GM18499 (cell line): ENCODE measurements at regions not wholly inside any gene's neighbourhood (a gene's known extent, or its start where the extent isn't known, plus 50 kb on each side); places are given as distances from the start of the nearest gene placed in this dataset.
A peak's percentile ranks its signal among the peaks of the same experiment; 100 is the strongest.

Source experiments
- ATAC-seq: cut with Tn5 transposase; IDR thresholded peaks from one replicate; pipeline ENCODE4 v1.9.1; 2021; ENCODE audit warnings: moderate number of reproducible peaks; ENCODE audit not compliant: insufficient read depth, unreplicated experiment

GRCh38 chr3:148329481-148330235, 368.0 kb upstream of the AGTR1 start:
- ATAC-seq = no peak

DNA sequence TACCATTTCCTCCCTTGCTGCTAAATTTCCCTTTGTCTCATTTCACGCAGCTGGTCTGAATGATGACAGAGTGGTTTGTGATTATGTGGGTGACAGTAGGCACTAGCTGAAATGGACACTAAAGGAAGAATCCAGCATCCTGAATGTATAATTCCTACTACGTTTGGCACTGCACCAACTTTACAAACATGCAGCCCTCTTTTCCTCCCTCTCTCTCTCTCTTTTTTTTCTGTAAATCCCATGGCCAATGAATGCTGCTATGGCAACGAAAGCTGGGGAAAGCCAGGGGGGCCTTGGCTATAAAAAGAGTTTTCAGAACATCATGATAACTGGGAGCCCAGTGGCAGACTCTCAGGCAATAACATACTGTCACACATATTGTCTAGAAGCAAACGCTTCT, 367.2 kb upstream of the AGTR1 start:
- ATAC-seq = no peak

- no peak for ATAC-seq
Observed at GRCh38 chr3:148331081-148331846, 366.4 kb upstream of the AGTR1 start.

DNA sequence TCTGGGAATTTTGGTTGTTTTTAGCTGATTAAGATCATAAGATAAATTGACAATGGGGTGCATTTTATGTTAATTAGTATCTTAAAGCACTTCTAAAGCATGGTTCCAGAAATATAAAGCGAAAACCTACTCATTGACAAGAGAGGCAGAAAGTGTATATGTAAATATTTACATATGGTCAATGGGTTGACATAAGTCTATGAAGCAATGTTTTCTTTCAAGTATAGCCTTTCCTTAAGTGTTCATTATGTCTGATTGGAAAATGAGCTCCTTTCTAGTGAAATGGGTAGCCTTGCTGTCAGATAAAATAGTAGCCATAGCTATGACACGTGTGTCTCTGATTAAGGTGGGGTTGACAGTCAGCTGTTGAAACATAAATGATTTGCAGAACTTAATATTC, 365.2 kb upstream of the AGTR1 start:
- ATAC-seq = no peak

DNA sequence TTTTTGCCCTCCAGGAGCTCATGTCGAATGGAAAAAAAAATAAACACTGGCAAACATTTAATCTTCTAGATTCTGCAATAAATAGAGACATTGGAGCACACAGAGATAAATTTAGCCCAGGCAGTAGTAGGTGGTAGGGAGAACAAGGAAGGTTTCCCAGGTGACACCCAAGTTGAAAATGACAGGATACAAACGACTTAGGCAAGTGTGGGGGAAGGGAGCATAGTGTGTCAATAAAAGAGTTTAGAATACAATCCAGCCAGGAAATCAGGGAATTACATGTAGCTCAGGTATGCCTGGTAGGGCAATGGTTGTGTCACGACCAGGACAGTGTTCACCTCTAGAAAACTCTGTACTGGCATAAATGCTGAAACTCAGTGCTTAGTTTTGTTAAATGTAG, 364.6 kb upstream of the AGTR1 start:
- ATAC-seq = no peak

DNA sequence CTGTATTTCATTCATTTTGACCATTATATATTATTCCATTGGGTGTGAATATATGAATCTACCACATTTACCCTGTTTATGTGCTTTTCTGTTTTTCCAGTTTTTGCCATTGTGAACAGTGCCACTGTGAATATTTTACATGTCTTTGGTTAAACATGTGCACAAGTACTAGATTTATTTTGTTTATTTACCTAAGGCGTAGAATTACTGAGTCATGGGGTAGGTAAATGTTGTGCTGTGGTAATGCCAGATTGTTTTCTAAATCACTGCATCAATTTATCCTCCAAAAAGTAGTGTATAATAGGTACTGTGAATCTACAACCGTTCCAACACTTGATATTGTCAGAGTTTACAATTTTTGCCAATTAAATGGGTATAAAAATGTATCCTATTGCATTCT, 362.1 kb upstream of the AGTR1 start:
- no peak for ATAC-seq

- ATAC-seq = no peak
Observed at GRCh38 chr3:148343416-148343815, 354.3 kb upstream of the AGTR1 start.

GRCh38 chr3:148344521-148344920, 353.2 kb upstream of the AGTR1 start:
- ATAC-seq = no peak

GRCh38 chr3:148360051-148360450, 337.7 kb upstream of the AGTR1 start:
- ATAC-seq = no peak

DNA sequence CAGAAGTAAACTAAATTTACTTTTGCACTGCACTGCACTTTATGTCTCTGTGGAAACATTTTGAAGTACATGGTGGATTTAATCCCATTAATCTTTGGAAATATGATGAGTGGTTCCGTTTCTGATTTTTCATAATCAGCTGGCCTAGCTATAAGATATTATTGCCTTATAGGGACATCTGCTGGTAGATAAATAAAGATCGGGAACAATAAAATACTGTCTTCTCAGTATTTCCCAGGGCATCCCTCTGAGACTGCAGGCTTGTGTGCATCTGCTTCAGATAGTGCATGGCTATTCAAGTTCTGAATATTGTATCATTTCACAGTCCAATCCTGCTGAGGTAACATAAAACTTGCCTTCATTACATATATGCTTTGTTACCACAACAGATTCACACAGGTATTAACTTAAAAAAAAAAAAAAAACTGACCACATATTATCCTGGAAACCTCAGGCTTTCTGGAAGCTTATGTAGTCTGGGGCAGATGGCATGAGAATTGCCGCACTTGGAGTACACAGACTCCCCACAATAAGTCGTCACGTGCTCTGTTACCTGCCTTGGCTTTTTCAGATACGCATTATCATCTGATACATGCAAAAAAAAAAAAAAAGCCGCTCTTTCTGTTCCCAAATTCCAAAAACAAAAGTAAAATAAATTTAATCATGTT, 330.8 kb upstream of the AGTR1 start:
- no peak for ATAC-seq

DNA sequence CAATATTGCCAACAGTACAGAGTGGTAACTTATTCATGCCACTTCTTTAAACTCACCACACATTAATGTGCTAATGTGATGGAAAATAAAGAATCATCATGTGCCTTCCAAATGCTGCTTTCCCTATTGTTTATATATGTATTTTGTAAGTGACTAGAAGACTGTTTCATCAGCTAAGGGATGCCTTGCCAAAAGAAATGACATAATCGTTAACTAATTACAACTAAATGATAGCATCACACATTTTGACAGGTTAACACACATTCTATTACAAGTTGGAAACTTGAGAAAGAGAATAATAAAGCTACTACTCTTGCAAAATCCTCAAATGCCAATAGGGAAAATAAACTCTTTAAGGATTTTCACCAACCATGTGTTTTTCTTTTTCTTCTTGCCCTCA, 329.9 kb upstream of the AGTR1 start:
- no peak for ATAC-seq

GRCh38 chr3:148369381-148369780, 328.3 kb upstream of the AGTR1 start:
- no peak for ATAC-seq

- no peak for ATAC-seq
Observed at GRCh38 chr3:148372206-148372875, 325.4 kb upstream of the AGTR1 start.

DNA sequence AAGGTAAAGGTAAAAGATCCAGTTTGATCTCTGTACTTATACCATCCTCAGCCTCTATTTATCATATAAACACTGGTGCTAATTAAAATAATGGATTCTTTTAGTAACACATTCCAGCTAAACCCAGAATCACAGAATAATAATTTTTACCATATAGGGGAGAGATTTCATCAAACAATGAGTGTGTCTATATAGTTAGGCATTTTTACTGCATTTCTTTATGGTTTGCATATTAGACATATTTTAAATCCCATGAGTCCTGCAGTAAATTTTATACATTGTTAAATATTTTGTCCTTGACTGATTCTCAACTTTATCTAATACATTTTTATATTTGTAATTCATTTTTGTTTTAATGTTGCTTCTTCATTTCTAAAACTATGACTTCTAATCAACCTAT, 323.7 kb upstream of the AGTR1 start:
- ATAC-seq = no peak

GRCh38 chr3:148379763-148380382, 317.8 kb upstream of the AGTR1 start:
- peak; percentile 89 for ATAC-seq

DNA sequence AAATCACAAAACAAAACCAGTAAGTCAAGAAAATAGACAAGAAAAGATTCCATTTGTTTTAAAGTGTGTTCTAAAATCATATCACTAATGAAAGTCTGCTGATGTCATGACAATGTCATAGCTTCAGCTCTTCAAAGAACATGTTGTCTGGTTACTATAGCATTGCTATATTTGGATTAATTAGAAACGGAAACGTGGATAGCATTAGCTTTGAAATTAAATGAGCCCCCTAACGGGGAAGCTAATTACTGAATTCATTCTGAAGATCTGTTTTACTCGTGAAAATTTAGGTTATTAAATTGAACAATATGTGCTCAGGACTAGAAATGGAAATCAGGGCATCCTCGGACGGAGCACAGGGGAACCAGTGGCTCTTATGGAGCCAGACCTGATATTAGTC, 316.7 kb upstream of the AGTR1 start:
- ATAC-seq = no peak

- no peak for ATAC-seq
Observed at GRCh38 chr3:148389916-148390315, 307.8 kb upstream of the AGTR1 start.

DNA sequence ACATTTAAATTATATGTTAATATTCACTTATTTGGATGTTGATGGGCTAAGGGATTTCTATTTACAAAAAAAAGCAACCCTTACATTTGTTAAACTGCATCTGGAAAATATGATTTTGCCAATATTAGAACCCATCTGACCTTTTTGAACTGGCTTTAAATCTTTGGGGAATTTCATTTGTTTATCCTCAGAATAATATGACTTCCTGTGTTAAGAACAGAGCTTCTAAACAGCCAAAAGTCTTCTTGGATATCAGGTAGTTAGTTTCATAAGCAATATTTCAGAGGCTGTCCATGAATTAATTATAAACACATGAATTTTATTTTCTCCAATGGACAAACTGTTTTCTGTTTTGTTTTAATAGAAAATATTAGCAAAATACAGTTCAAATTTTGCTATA, 301.9 kb upstream of the AGTR1 start:
- no peak for ATAC-seq

- no peak for ATAC-seq
Observed at GRCh38 chr3:148400754-148401153, 296.9 kb upstream of the AGTR1 start.

GRCh38 chr3:148408667-148409066, 289.0 kb upstream of the AGTR1 start:
- ATAC-seq = no peak
